ENCODE measurements at regions not wholly inside any gene's neighbourhood (a gene's known extent, or its start where the extent isn't known, plus 50 kb on each side); places are given as distances from the start of the nearest gene placed in this dataset.
A peak's percentile ranks its signal among the peaks of the same experiment; 100 is the strongest.
"Not testable (repeated sequence)": the region's sequence is repeated elsewhere in the genome, so short reads cannot be mapped to it uniquely, and the experiment has no call there.

DNA sequence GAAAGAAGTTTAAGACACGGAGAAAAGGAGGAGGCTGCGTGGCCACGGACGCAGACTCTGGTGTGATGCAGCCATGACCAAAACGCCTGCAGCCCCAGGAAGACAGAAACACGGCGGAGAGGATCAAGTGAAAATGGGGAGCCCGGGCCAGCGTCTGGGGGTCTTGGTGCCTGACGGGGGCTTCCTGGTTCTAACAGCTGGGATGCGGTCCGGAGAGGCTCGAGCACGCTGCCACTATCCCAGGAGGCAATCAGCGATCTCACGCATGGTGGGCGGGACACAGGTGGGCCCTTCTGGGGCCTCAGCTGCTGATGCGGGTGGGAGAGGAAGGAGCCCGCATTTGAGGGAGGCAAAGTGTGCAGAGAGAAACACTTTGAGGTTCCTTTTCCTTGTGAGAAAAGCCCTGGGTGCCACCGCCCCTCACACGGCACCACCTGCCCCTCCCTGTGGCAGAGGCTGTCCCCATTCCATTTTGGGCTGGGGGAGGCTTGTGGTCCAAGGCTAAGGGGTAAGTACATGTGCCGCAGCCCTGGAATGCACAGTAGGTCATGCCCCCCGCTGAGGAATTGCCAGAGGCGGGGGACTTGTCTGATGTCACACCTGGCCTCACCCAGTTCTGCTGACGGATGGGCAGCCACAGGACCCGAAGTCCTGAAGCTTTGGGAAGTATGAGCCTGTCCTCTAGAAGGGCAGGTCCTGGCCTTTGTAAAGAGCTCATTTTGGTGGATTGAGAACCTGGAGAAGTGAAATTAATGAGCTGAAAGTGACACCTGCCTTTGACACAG lies 121.7 kb upstream of the ZNF469 start:
- H3K27ac ChIP-seq (ENCODE audit: insufficient read depth, low read length, poor library complexity, severe bottlenecking); H3K4me3 ChIP-seq (ENCODE audit: insufficient read depth, low read depth, low read length, poor library complexity, severe bottlenecking); H3K9me3 ChIP-seq (ENCODE audit: control insufficient read depth, low read length); H3K27me3 ChIP-seq (replicated peaks; ENCODE audit: control insufficient read depth, insufficient read depth, low read length, poor library complexity, severe bottlenecking); H3K36me3 ChIP-seq (ENCODE audit: control insufficient read depth, insufficient read depth, low read length); H3K4me1 ChIP-seq (ENCODE audit: control insufficient read depth, insufficient read depth, low read length, poor library complexity, severe bottlenecking); DNase-seq: not testable (repeated sequence)

DNA sequence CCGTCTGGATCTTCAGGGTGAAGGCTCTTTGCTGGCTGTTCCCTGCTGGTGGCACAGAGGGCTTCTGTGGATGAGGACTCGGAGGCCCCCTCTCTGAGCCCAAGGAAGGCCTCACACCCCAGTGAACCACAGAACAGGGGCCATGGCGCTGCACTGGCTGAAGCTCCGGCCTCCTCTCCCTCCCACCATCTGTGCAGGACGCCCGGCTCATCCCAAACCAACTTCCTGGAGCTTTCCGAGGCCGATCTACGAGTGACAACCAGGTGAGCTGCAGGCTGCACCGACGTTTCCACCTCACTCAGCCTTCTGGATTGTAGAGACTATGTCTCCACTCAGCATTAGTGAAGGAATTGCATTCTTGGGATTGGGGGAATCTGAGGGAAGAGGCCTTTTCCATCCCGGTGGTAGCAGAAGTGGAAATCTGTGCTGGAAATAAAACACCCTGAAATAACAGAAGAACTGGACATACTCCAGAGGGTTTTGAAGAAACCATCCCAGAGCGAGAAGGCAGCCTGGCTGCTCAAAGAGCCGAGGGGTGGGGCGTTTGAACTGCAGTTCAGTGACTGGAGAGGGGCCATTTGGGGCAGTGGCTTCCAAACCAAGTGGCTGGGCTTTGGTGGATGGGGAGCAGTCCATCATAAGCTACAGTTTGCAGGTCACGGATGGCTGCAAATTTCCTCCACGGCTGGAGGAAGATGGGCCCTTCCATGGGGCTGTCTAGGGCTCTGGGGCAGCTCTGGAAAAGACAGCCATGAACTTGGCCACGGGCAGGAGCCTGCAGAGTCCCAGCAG lies 120.7 kb upstream of the ZNF469 start:
- not testable (repeated sequence) for H3K27ac ChIP-seq (ENCODE audit: insufficient read depth, low read length, poor library complexity, severe bottlenecking); H3K9me3 ChIP-seq (ENCODE audit: control insufficient read depth, low read length); DNase-seq; H3K36me3 ChIP-seq (ENCODE audit: control insufficient read depth, insufficient read depth, low read length); H3K4me3 ChIP-seq (ENCODE audit: insufficient read depth, low read depth, low read length, poor library complexity, severe bottlenecking); H3K4me1 ChIP-seq (ENCODE audit: control insufficient read depth, insufficient read depth, low read length, poor library complexity, severe bottlenecking); H3K27me3 ChIP-seq (replicated peaks; ENCODE audit: control insufficient read depth, insufficient read depth, low read length, poor library complexity, severe bottlenecking)

- not testable (repeated sequence) for H3K4me3 ChIP-seq (ENCODE audit: insufficient read depth, low read depth, low read length, poor library complexity, severe bottlenecking); H3K27me3 ChIP-seq (replicated peaks; ENCODE audit: control insufficient read depth, insufficient read depth, low read length, poor library complexity, severe bottlenecking); H3K36me3 ChIP-seq (ENCODE audit: control insufficient read depth, insufficient read depth, low read length); H3K27ac ChIP-seq (ENCODE audit: insufficient read depth, low read length, poor library complexity, severe bottlenecking); DNase-seq; H3K9me3 ChIP-seq (ENCODE audit: control insufficient read depth, low read length); H3K4me1 ChIP-seq (ENCODE audit: control insufficient read depth, insufficient read depth, low read length, poor library complexity, severe bottlenecking)
Observed at GRCh38 chr16:88262858-88263563, 119.7 kb upstream of the ZNF469 start.

- not testable (repeated sequence) for H3K27me3 ChIP-seq (replicated peaks; ENCODE audit: control insufficient read depth, insufficient read depth, low read length, poor library complexity, severe bottlenecking); H3K4me3 ChIP-seq (ENCODE audit: insufficient read depth, low read depth, low read length, poor library complexity, severe bottlenecking); H3K9me3 ChIP-seq (ENCODE audit: control insufficient read depth, low read length); DNase-seq; H3K4me1 ChIP-seq (ENCODE audit: control insufficient read depth, insufficient read depth, low read length, poor library complexity, severe bottlenecking); H3K27ac ChIP-seq (ENCODE audit: insufficient read depth, low read length, poor library complexity, severe bottlenecking); H3K36me3 ChIP-seq (ENCODE audit: control insufficient read depth, insufficient read depth, low read length)
Observed at GRCh38 chr16:88263681-88264287, 119.0 kb upstream of the ZNF469 start.

DNA sequence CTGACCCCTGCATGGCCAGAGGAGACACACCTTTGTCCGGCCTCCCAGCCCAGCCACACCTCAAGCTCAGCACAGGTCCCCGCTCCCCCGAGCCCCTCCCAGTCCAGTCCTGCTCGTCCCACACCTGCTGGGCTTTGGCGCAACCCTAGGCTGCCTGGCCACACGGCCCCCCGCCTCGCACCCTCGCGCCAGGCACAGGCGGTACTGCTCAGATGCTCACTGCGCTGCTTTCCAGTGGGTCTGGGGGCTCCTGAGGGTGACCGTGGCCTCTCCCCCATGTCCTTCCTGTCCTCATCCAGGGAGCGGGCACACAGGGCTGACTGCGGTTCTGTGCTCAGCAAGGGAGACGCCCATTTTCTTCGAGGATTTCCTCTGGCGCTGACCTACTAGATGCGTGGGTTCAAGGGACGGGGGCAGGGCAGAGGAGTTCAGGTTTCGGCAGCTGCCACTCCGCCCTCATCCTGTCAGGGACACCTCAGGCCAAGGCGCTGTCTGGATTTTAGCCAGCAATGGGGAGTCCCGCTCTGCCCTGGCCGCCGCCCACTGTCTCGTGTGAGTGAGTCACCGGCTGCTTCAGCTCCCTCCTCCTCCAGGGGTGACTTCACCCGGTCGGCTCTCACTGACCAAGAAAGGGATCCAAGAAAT lies 118.0 kb upstream of the ZNF469 start:
- Histone ChIP-seq H3K9me3 (ENCODE audit: control insufficient read depth, low read length) (no peaks in the 10 kb centered on the region), H3K27ac (ENCODE audit: insufficient read depth, low read length, poor library complexity, severe bottlenecking) (no peak overlapping the region), H3K4me1 (ENCODE audit: control insufficient read depth, insufficient read depth, low read length, poor library complexity, severe bottlenecking) (no peaks in the 10 kb centered on the region), H3K27me3 (replicated peaks; ENCODE audit: control insufficient read depth, insufficient read depth, low read length, poor library complexity, severe bottlenecking) (no peaks in the 10 kb centered on the region), H3K36me3 (ENCODE audit: control insufficient read depth, insufficient read depth, low read length) (no peaks in the 10 kb centered on the region), H3K4me3 (ENCODE audit: insufficient read depth, low read depth, low read length, poor library complexity, severe bottlenecking) (no peak overlapping the region)
- peak; percentile 29 to 80 (median 40) for DNase-seq

- not testable (repeated sequence) for H3K36me3 ChIP-seq (ENCODE audit: control insufficient read depth, insufficient read depth, low read length); H3K4me3 ChIP-seq (ENCODE audit: insufficient read depth, low read depth, low read length, poor library complexity, severe bottlenecking); H3K27me3 ChIP-seq (replicated peaks; ENCODE audit: control insufficient read depth, insufficient read depth, low read length, poor library complexity, severe bottlenecking); H3K27ac ChIP-seq (ENCODE audit: insufficient read depth, low read length, poor library complexity, severe bottlenecking); H3K9me3 ChIP-seq (ENCODE audit: control insufficient read depth, low read length); H3K4me1 ChIP-seq (ENCODE audit: control insufficient read depth, insufficient read depth, low read length, poor library complexity, severe bottlenecking)
- peak; percentile 13 to 76 (median 39) for DNase-seq
Observed at GRCh38 chr16:88265286-88265938, 117.3 kb upstream of the ZNF469 start.

- not testable (repeated sequence) for H3K36me3 ChIP-seq (ENCODE audit: control insufficient read depth, insufficient read depth, low read length); H3K27me3 ChIP-seq (replicated peaks; ENCODE audit: control insufficient read depth, insufficient read depth, low read length, poor library complexity, severe bottlenecking); H3K9me3 ChIP-seq (ENCODE audit: control insufficient read depth, low read length); H3K27ac ChIP-seq (ENCODE audit: insufficient read depth, low read length, poor library complexity, severe bottlenecking); DNase-seq; H3K4me1 ChIP-seq (ENCODE audit: control insufficient read depth, insufficient read depth, low read length, poor library complexity, severe bottlenecking); H3K4me3 ChIP-seq (ENCODE audit: insufficient read depth, low read depth, low read length, poor library complexity, severe bottlenecking)
Observed at GRCh38 chr16:88266036-88266435, 116.7 kb upstream of the ZNF469 start.

DNA sequence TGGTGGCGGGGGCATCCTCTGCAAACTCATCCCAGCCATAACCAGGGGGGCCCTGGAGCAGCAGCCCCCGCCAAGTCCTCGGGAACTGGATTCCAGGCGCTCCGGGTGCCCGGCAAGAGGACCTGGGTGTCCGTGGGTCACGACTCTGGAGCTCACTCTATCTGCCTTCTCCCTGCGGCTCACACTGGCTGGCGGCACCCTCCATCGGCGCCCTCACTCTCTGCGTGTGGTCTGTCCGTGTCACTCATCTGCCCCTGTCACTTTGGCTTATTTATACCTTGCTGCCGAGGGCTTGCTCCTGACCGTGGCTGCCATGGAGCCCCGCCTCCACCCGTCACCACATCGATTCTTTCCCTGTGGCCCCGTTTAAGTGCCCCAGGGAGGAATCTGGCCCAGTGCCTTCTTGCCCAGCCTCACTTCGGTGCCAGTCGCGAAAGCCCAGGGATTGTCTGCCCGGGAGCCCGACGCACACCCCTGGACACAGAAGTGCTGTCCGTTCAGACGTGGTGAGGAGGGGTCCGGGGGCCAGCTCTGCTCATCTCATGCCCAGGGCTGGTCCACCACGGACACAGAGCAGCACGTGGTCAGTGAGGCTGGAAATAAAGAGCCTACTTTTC lies 115.7 kb upstream of the ZNF469 start:
- H3K27ac ChIP-seq (ENCODE audit: insufficient read depth, low read length, poor library complexity, severe bottlenecking): not testable (repeated sequence)

More for the DNA sequence above, 115.7 kb upstream of the ZNF469 start:
- H3K9me3 ChIP-seq (ENCODE audit: control insufficient read depth, low read length); H3K4me3 ChIP-seq (ENCODE audit: insufficient read depth, low read depth, low read length, poor library complexity, severe bottlenecking); H3K4me1 ChIP-seq (ENCODE audit: control insufficient read depth, insufficient read depth, low read length, poor library complexity, severe bottlenecking); H3K36me3 ChIP-seq (ENCODE audit: control insufficient read depth, insufficient read depth, low read length); H3K27me3 ChIP-seq (replicated peaks; ENCODE audit: control insufficient read depth, insufficient read depth, low read length, poor library complexity, severe bottlenecking); DNase-seq: not testable (repeated sequence)
